Astrocyte (in vitro differentiated cells and primary cell): ENCODE measurements at regions not wholly inside any gene's neighbourhood (a gene's known extent, or its start where the extent isn't known, plus 50 kb on each side); places are given as distances from the start of the nearest gene placed in this dataset.

Experiments
- EZH2 ChIP-seq: IDR thresholded peaks from 2 replicates; pipeline ENCODE4 v1.6.1; 2012; ENCODE audit warnings: mild to moderate bottlenecking, low read length, inconsistent platforms; ENCODE audit not compliant: insufficient read depth
- TF ChIP-seq, protein P1 (sequence below): IDR thresholded peaks from 2 replicates; pipeline ENCODE4 v1.5.1; 2011; ENCODE audit warnings: low read depth, mild to moderate bottlenecking, inconsistent platforms, low read length, moderate library complexity; ENCODE audit not compliant: insufficient read depth

DNA sequence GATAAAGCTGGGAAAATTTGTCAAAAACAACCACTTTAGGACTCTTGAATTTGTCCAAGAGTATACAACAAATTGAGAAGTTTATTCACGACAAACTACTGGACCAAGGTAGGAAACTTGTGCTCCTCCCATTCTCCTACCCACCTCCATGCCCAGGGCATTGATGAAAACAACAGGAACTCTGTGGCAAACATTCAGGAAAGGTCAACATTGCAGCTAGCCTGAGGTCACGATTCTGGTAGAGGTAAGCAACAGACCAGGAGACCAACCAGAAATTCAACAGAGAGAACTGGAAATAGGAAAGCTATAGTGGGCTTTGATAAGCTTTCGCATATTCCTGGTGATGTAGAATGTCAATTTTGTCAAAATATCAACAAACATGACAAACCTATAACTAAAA, 209.1 kb upstream of the CTAGE1 start:
- TF ChIP-seq, protein P1, sequence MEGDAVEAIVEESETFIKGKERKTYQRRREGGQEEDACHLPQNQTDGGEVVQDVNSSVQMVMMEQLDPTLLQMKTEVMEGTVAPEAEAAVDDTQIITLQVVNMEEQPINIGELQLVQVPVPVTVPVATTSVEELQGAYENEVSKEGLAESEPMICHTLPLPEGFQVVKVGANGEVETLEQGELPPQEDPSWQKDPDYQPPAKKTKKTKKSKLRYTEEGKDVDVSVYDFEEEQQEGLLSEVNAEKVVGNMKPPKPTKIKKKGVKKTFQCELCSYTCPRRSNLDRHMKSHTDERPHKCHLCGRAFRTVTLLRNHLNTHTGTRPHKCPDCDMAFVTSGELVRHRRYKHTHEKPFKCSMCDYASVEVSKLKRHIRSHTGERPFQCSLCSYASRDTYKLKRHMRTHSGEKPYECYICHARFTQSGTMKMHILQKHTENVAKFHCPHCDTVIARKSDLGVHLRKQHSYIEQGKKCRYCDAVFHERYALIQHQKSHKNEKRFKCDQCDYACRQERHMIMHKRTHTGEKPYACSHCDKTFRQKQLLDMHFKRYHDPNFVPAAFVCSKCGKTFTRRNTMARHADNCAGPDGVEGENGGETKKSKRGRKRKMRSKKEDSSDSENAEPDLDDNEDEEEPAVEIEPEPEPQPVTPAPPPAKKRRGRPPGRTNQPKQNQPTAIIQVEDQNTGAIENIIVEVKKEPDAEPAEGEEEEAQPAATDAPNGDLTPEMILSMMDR = no peak
- no peak for TF ChIP-seq EZH2
